ENCODE measurements at regions not wholly inside any gene's neighbourhood (a gene's known extent, or its start where the extent isn't known, plus 50 kb on each side); places are given as distances from the start of the nearest gene placed in this dataset.

DNA sequence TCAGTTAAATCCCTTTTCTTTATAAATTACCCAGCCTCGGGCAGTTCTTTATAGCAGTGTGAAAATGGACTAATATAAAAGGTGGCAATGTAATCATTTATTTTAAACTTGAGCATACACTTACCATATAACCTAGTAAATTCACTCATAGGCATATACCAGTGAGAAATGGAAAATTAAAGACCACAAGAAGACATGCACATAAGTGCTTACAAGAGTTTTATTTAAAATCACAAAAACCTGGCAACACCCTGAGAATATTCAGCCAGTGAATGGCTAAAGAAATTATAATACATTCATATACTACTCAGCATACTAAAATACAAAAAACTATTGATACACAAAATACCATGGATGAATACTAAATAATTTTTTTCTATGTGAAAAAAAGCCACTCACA is 1017.5 kb upstream of the TMEM132C start:
- Histone ChIP-seq H3K79me2 (ENCODE audit: insufficient read depth, low read depth, low read length) (no peaks in the 10 kb centered on the region), H3K27ac (ENCODE audit: low read depth, low read length, poor library complexity, severe bottlenecking) (no peak overlapping the region), H3K4me1 (ENCODE audit: insufficient read depth, low read length, poor library complexity, severe bottlenecking) (no peaks in the 10 kb centered on the region), H3K4me2 (ENCODE audit: low read length) (no peak overlapping the region), H3K9me2 (ENCODE audit: insufficient read depth, low read length) (no peaks in the 10 kb centered on the region), H3K4me3 (ENCODE audit: low read depth, low read length, poor library complexity, severe bottlenecking) (no peak overlapping the region), H2AFZ (ENCODE audit: low read length) (no peak overlapping the region), H3K36me3 (ENCODE audit: insufficient read depth, low read length) (no peaks in the 10 kb centered on the region), H3K9me3 (ENCODE audit: low read length) (no peaks in the 10 kb centered on the region), H4K20me1 (ENCODE audit: insufficient read depth, low read length) (no peaks in the 10 kb centered on the region)
- TF ChIP-seq, protein P1, sequence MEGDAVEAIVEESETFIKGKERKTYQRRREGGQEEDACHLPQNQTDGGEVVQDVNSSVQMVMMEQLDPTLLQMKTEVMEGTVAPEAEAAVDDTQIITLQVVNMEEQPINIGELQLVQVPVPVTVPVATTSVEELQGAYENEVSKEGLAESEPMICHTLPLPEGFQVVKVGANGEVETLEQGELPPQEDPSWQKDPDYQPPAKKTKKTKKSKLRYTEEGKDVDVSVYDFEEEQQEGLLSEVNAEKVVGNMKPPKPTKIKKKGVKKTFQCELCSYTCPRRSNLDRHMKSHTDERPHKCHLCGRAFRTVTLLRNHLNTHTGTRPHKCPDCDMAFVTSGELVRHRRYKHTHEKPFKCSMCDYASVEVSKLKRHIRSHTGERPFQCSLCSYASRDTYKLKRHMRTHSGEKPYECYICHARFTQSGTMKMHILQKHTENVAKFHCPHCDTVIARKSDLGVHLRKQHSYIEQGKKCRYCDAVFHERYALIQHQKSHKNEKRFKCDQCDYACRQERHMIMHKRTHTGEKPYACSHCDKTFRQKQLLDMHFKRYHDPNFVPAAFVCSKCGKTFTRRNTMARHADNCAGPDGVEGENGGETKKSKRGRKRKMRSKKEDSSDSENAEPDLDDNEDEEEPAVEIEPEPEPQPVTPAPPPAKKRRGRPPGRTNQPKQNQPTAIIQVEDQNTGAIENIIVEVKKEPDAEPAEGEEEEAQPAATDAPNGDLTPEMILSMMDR (conservative IDR thresholded peaks at IDR 0.05; ENCODE audit: low read length) = no peak
- TF ChIP-seq EZH2phosphoT487 (IDR thresholded peaks at IDR 0.05; ENCODE audit: borderline replicate concordance, low read depth, low read length) = no peak
- CTCF ChIA-PET (ENCODE audit: unreplicated experiment) = no interaction called here
- BruUV-seq (replicated peaks) = no TSS peak
- POLR2A ChIA-PET = no interaction called here
- no peak for DNase-seq (ENCODE audit: low spot score)
- intact Hi-C loops (cut with micrococcal nuclease; ENCODE audit: unreplicated experiment) = no loop called here

DNA sequence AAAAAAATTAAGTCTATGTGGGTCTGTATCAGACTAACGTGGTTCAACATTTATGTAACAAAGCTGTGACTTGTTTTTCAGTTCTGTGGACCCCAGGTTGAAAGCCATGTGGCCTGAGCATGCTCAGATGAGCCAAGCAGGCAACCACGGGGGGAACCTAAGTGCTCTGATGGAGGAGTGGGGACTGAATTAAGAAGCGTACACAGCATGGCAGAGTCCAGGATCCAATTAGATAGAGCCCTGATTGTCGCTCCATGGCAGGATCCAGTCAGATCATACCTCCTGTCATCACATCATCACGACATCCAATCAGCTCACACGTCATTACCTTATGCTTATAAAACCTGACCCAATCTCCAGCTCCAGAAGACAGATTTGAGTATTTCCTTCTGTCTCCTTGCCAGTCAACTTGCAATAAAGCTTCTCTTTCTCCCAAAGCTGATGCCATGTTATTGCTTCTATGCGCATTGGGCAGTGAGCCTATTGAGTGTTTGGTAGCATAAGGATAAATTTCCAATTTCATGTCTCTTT is 1013.1 kb upstream of the TMEM132C start:
- no peaks in the 10 kb centered on the region for H3K9me3 ChIP-seq (ENCODE audit: low read length)
- DNase-seq (ENCODE audit: low spot score) = no peak
- no peak for TF ChIP-seq EZH2phosphoT487 (IDR thresholded peaks at IDR 0.05; ENCODE audit: borderline replicate concordance, low read depth, low read length)
- TF ChIP-seq, protein P1 (conservative IDR thresholded peaks at IDR 0.05; ENCODE audit: low read length) = no peak
- BruUV-seq (replicated peaks) = no TSS peak
- no peak overlapping the region for H2AFZ ChIP-seq (ENCODE audit: low read length)
- ChIA-PET CTCF (ENCODE audit: unreplicated experiment) (no interaction called here), POLR2A (interaction anchor here (1.2 kb wide), 1 partner anchor 34 kb away, joined by 3 read pairs; no protein-coding TSS in a partner anchor)
- H3K9me2 ChIP-seq (ENCODE audit: insufficient read depth, low read length) = no peaks in the 10 kb centered on the region
- H3K4me1 ChIP-seq (ENCODE audit: insufficient read depth, low read length, poor library complexity, severe bottlenecking) = no peaks in the 10 kb centered on the region
- H3K36me3 ChIP-seq (ENCODE audit: insufficient read depth, low read length) = no peaks in the 10 kb centered on the region
- no peaks in the 10 kb centered on the region for H3K79me2 ChIP-seq (ENCODE audit: insufficient read depth, low read depth, low read length)
- intact Hi-C loops (cut with micrococcal nuclease; ENCODE audit: unreplicated experiment) = no loop called here
- no peaks in the 10 kb centered on the region for H4K20me1 ChIP-seq (ENCODE audit: insufficient read depth, low read length)
- no peak overlapping the region for H3K4me3 ChIP-seq (ENCODE audit: low read depth, low read length, poor library complexity, severe bottlenecking)
- H3K27ac ChIP-seq (ENCODE audit: low read depth, low read length, poor library complexity, severe bottlenecking) = no peak overlapping the region
- H3K4me2 ChIP-seq (ENCODE audit: low read length) = no peak overlapping the region

DNA sequence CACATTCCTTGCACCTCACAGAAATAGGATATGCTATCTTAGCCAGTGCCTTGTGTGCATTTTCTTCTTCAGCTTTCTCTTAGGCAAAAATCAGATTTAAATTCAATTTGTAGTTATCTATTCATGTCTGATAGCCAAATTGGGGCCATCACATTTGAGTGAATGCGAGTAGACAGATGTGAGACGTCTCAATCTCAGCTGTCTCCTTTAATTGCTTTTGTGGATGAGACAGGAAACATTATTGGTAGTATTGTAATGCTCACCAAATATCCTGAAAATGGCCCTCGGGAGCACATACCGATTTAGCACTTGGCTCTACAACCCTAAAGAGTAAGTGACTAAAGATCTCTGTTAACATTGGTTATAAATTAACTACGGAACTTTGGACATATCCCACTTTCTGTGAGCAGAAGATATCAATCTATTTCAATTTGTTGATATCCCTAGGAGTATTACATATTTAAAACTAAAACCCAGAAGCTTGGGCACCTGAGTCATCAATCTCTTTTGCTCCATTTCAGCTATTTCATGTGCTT is 1012.5 kb upstream of the TMEM132C start:
- CTCF ChIA-PET (ENCODE audit: unreplicated experiment) = no interaction called here

More for the DNA sequence above, 1012.5 kb upstream of the TMEM132C start:
- H4K20me1 ChIP-seq (ENCODE audit: insufficient read depth, low read length) = no peaks in the 10 kb centered on the region
- H3K4me3 ChIP-seq (ENCODE audit: low read depth, low read length, poor library complexity, severe bottlenecking) = no peak overlapping the region
- H3K9me3 ChIP-seq (ENCODE audit: low read length) = no peaks in the 10 kb centered on the region
- DNase-seq (ENCODE audit: low spot score) = no peak
- H3K79me2 ChIP-seq (ENCODE audit: insufficient read depth, low read depth, low read length) = no peaks in the 10 kb centered on the region
- intact Hi-C loops (cut with micrococcal nuclease; ENCODE audit: unreplicated experiment) = no loop called here
- no peaks in the 10 kb centered on the region for H3K9me2 ChIP-seq (ENCODE audit: insufficient read depth, low read length)
- no peak overlapping the region for H2AFZ ChIP-seq (ENCODE audit: low read length)
- TF ChIP-seq, protein P1 (conservative IDR thresholded peaks at IDR 0.05; ENCODE audit: low read length) = no peak
- TF ChIP-seq EZH2phosphoT487 (IDR thresholded peaks at IDR 0.05; ENCODE audit: borderline replicate concordance, low read depth, low read length) = no peak
- POLR2A ChIA-PET = no interaction called here
- H3K4me2 ChIP-seq (ENCODE audit: low read length) = no peak overlapping the region
- no peaks in the 10 kb centered on the region for H3K36me3 ChIP-seq (ENCODE audit: insufficient read depth, low read length)
- no TSS peak for BruUV-seq (replicated peaks)
- H3K4me1 ChIP-seq (ENCODE audit: insufficient read depth, low read length, poor library complexity, severe bottlenecking) = no peaks in the 10 kb centered on the region
- H3K27ac ChIP-seq (ENCODE audit: low read depth, low read length, poor library complexity, severe bottlenecking) = no peak overlapping the region
